Gastrocnemius medialis (tissue), 4 donors: ENCODE measurements at regions not wholly inside any gene's neighbourhood (a gene's known extent, or its start where the extent isn't known, plus 50 kb on each side); places are given as distances from the start of the nearest gene placed in this dataset.

Source experiments
- POLR2A ChIP-seq, 2 donors: fragments of 450-650 bp; IDR thresholded peaks; one replicate each; pipeline ENCODE4 v1.6.1; 2017; ENCODE audit warnings: antibody characterized with exemption in 2 of 2, mild to moderate bottlenecking in 2 of 2, moderate library complexity in 2 of 2
- TF ChIP-seq, protein P1 (sequence below), 5 experiments: fragments of 450-650 bp in 3 of 5; fragments of 200-600 bp in 2 of 5; sonication (generic) in 2 of 5; IDR thresholded peaks in 4 of 5; conservative IDR thresholded peaks in 1 of 5; 1 replicate in 4 of 5; 2 replicates in 1 of 5; pipeline ENCODE4 v1.5.1; 2016 to 2019; ENCODE audit warnings: antibody characterized with exemption in 5 of 5, mild to moderate bottlenecking in 3 of 5, moderate library complexity in 3 of 5

DNA sequence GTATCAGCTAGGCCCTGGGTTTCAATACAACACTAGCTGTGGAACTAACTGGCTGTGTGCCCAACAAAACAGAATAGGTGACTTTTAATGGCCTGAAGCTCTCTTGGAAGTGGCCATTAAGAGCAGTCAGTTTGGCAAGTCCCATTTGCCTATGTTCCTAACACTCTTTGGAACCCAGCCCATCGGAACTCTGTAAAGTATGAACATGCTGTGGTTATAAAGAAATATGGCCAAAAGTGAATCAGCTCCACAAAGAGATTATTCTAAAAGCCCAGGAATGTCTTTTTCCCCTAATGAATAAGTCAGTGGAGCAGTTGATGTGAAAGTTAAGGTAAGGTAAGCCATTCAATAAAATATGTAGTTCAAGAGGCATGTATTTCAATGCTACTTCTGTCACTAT lies 223.7 kb upstream of the ADAMTS5 start:
- TF ChIP-seq, protein P1, sequence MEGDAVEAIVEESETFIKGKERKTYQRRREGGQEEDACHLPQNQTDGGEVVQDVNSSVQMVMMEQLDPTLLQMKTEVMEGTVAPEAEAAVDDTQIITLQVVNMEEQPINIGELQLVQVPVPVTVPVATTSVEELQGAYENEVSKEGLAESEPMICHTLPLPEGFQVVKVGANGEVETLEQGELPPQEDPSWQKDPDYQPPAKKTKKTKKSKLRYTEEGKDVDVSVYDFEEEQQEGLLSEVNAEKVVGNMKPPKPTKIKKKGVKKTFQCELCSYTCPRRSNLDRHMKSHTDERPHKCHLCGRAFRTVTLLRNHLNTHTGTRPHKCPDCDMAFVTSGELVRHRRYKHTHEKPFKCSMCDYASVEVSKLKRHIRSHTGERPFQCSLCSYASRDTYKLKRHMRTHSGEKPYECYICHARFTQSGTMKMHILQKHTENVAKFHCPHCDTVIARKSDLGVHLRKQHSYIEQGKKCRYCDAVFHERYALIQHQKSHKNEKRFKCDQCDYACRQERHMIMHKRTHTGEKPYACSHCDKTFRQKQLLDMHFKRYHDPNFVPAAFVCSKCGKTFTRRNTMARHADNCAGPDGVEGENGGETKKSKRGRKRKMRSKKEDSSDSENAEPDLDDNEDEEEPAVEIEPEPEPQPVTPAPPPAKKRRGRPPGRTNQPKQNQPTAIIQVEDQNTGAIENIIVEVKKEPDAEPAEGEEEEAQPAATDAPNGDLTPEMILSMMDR (IDR thresholded peaks at IDR 0.05 in 4 of 5, conservative IDR thresholded peaks at IDR 0.05 in 1 of 5): no peak
- no peak for TF ChIP-seq POLR2A (IDR thresholded peaks at IDR 0.05)
